K562 (cell line): ENCODE measurements at regions not wholly inside any gene's neighbourhood (a gene's known extent, or its start where the extent isn't known, plus 50 kb on each side); places are given as distances from the start of the nearest gene placed in this dataset.

Experiments
- ATAC-seq: fragments of 200-7000 bp; cut with Tn5 transposase; 3 replicates; pipeline ENCODE4 v1.9.1; 2020; ENCODE audit warnings: moderate library complexity
- BruUV-seq: library from RNA; stranded (reverse); fragments of 400-500 nt; replicated peaks from 2 replicates; lab custom pipeline; 2021; lab: Mats Ljungman, UMichigan
- CTCF ChIA-PET: fragments of 300-600 bp; formaldehyde crosslinking; extraction: SDS; loops from one replicate; lab custom pipeline; 2021; ENCODE audit warnings: low intra/inter-chr PET ratio; lab: Yijun Ruan, JAX
- POLR2A ChIA-PET: fragments of 300-600, 350-650 bp; sonication (Branson Sonifier 250); formaldehyde crosslinking; extraction: SDS; loops from one replicate; lab custom pipeline; 2021; ENCODE audit warnings: antibody characterized with exemption, inconsistent platforms; lab: Yijun Ruan, JAX
- DNase-seq, 4 experiments: peaks; one replicate each; pipeline versions ENCODE4 v3.0.0 to v3.0.0-alpha.2; 2011 to 2018; ENCODE audit warnings: low spot score in 3 of 4, mixed read lengths in 3 of 4; ENCODE audit errors: extremely low read depth in 1 of 4
- FAIRE-seq: peaks from 2 replicates; lab custom pipeline; 2011; peaks lifted over from hg19 to GRCh38; lab: Jason Lieb, UNC
- H2AFZ ChIP-seq: 2 replicates; pipeline ENCODE4 v1.6.0; 2011; ENCODE audit warnings: low read depth, low read length, control low read depth, inconsistent platforms
- H3K27ac ChIP-seq: fragments of 200-600 bp; 3 replicates; pipeline ENCODE4 v1.8.0; 2011; ENCODE audit warnings: low read depth, mild to moderate bottlenecking, control low read depth, inconsistent platforms, low read length, moderate library complexity, mixed read lengths; ENCODE audit errors: extremely low read depth
- H3K27me3 ChIP-seq, 2 experiments: fragments of 300-600 bp in 1 of 2; 2 replicates in 1 of 2; 3 replicates in 1 of 2; pipeline versions ENCODE4 v1.6.0 to v1.8.0; 2011; ENCODE audit warnings: inconsistent platforms in 2 of 2, low read length in 2 of 2, mild to moderate bottlenecking in 1 of 2, mixed read lengths in 1 of 2, moderate library complexity in 1 of 2; ENCODE audit not compliant: control insufficient read depth in 2 of 2, insufficient read depth in 2 of 2
- H3K36me3 ChIP-seq: fragments of 300-600 bp; 3 replicates; pipeline ENCODE4 v1.8.0; 2011; ENCODE audit warnings: mild to moderate bottlenecking, low read length, inconsistent platforms; ENCODE audit not compliant: control insufficient read depth, insufficient read depth
- H3K4me1 ChIP-seq, 2 experiments: fragments of 200-600 bp in 1 of 2; replicated peaks in 1 of 2; 2 replicates in 1 of 2; 3 replicates in 1 of 2; pipeline versions ENCODE4 v1.5.1 to v1.8.0; 2011; ENCODE audit warnings: inconsistent platforms in 2 of 2, low read length in 2 of 2, mild to moderate bottlenecking in 1 of 2, mixed read lengths in 1 of 2, moderate library complexity in 1 of 2; ENCODE audit not compliant: control insufficient read depth in 2 of 2, insufficient read depth in 2 of 2
- H3K4me2 ChIP-seq: 2 replicates; pipeline ENCODE4 v1.6.1; 2011; ENCODE audit warnings: low read length, control low read depth, inconsistent platforms, mixed read lengths; ENCODE audit not compliant: insufficient read depth
- H3K4me3 ChIP-seq: fragments of 200-600 bp; sonication (generic), shearing (Covaris generic); 2 replicates; pipeline ENCODE4 v1.5.1; 2016; ENCODE audit warnings: control low read depth, inconsistent platforms
- H3K79me2 ChIP-seq: fragments of 200-600 bp; 3 replicates; pipeline ENCODE4 v1.8.0; 2011; ENCODE audit warnings: low read length, inconsistent platforms; ENCODE audit not compliant: control insufficient read depth, insufficient read depth
- H3K9ac ChIP-seq, 2 experiments: 2 replicates each; pipeline versions ENCODE4 v1.6.0 to v1.6.1; 2011; ENCODE audit warnings: low read depth in 2 of 2, low read length in 2 of 2, control low read depth in 1 of 2, inconsistent platforms in 1 of 2, mild to moderate bottlenecking in 1 of 2, mixed read lengths in 1 of 2; ENCODE audit not compliant: insufficient read depth in 1 of 2
- H3K9me1 ChIP-seq: one replicate; pipeline ENCODE4 v1.6.0; 2011; ENCODE audit warnings: inconsistent platforms, mild to moderate bottlenecking, low read length, moderate library complexity; ENCODE audit not compliant: control insufficient read depth, insufficient read depth
- H3K9me3 ChIP-seq: replicated peaks from 2 replicates; pipeline ENCODE4 v1.5.1; 2011; ENCODE audit warnings: low read depth, low read length, inconsistent platforms; ENCODE audit not compliant: control insufficient read depth, insufficient read depth
- H4K20me1 ChIP-seq: replicated peaks from 2 replicates; pipeline ENCODE4 v1.6.1; 2011; ENCODE audit warnings: low read length, inconsistent platforms, mixed read lengths; ENCODE audit not compliant: control insufficient read depth, insufficient read depth
- ATF3 ChIP-seq, 2 experiments: fragments of 450-650 bp in 1 of 2; sonication (generic) in 1 of 2; formaldehyde crosslinking in 1 of 2; IDR thresholded peaks in 1 of 2; conservative IDR thresholded peaks in 1 of 2; 2 replicates each; pipeline versions ENCODE4 v1.6.1 to v1.8.1; 2016 to 2023; ENCODE audit warnings: mild to moderate bottlenecking in 2 of 2, moderate library complexity in 2 of 2, inconsistent platforms in 1 of 2, missing genetic modification reagents in 1 of 2
- FOXJ3 ChIP-seq: sonication (generic); formaldehyde crosslinking; IDR thresholded peaks from 2 replicates; pipeline ENCODE4 v1.4.0; 2020; ENCODE audit warnings: mild to moderate bottlenecking, missing genetic modification reagents
- GABPB2 ChIP-seq: fragments of 250-450 bp; sonication (Bioruptor Pico); conservative IDR thresholded peaks from 2 replicates; pipeline ENCODE4 v1.5.1; 2021; ENCODE audit warnings: mild to moderate bottlenecking
- HDAC8 ChIP-seq: fragments of 450-650 bp; IDR thresholded peaks from 2 replicates; pipeline ENCODE4 v1.6.1; 2016; ENCODE audit warnings: mild to moderate bottlenecking, missing genetic modification characterization, moderate library complexity, missing compliant biosample characterization
- MNT ChIP-seq, 2 experiments: fragments of 450-650 bp; conservative IDR thresholded peaks; 2 replicates each; pipeline ENCODE4 v1.6.1; 2017; ENCODE audit warnings: mild to moderate bottlenecking in 2 of 2, moderate library complexity in 2 of 2
- MTA3 ChIP-seq: fragments of 450-650 bp; formaldehyde crosslinking; IDR thresholded peaks from 2 replicates; pipeline ENCODE4 v1.6.1; 2017; ENCODE audit warnings: mild to moderate bottlenecking, borderline replicate concordance
- POLR2G ChIP-seq: fragments of 200-400 bp; formaldehyde crosslinking; IDR thresholded peaks from 2 replicates; pipeline ENCODE4 v1.6.1; 2017; ENCODE audit warnings: low read depth, mild to moderate bottlenecking, antibody characterized with exemption, low read length, moderate library complexity
- SAFB2 ChIP-seq: fragments of 200-400 bp; formaldehyde crosslinking; IDR thresholded peaks from 2 replicates; pipeline ENCODE4 v1.6.1; 2018; ENCODE audit warnings: borderline replicate concordance, low read length, low read depth, moderate library complexity; ENCODE audit not compliant: severe bottlenecking
- SFPQ ChIP-seq: fragments of 200-400 bp; formaldehyde crosslinking; IDR thresholded peaks from 2 replicates; pipeline ENCODE4 v1.6.1; 2017; ENCODE audit warnings: mild to moderate bottlenecking, low read depth, low read length, moderate library complexity
- SREBF1 ChIP-seq: fragments of 150-350 bp; IDR thresholded peaks from 2 replicates; pipeline ENCODE4 v1.6.1; 2014; ENCODE audit warnings: antibody characterized with exemption, low read depth, low read length, borderline replicate concordance
- TCF7 ChIP-seq: sonication (generic); IDR thresholded peaks from 2 replicates; pipeline ENCODE4 v1.6.1; 2016; ENCODE audit warnings: antibody characterized with exemption, borderline replicate concordance
- ZKSCAN8 ChIP-seq: fragments of 200-800 bp; sonication (Bioruptor generic); IDR thresholded peaks from 2 replicates; pipeline ENCODE4 v1.6.1; 2016; ENCODE audit warnings: missing genetic modification characterization, missing compliant biosample characterization
- ZNF354B ChIP-seq: fragments of 250-450 bp; sonication (Bioruptor Pico); IDR thresholded peaks from 2 replicates; pipeline ENCODE4 v1.4.0; 2020
- ZNF79 ChIP-seq: fragments of 250-450 bp; sonication (Bioruptor Pico); IDR thresholded peaks from 2 replicates; pipeline ENCODE4 v1.4.0; 2020; ENCODE audit warnings: low read depth, mild to moderate bottlenecking, moderate library complexity
- WGBS: fragments of 100-300 bp; shearing (Covaris generic); methylation state at CpG from one replicate; pipeline ENCODE4 v1.1.6; 2016; ENCODE audit warnings: low coverage, mixed read lengths; ENCODE audit not compliant: insufficient coverage; ENCODE audit errors: missing lambda C conversion rate; 5-methylcytosine and 5-hydroxymethylcytosine counted together
- in situ Hi-C: fragments of 300-500 bp; cut with MboI; formaldehyde crosslinking; loops from 4 replicates; pipeline ENCODE4 v1.15.0; 2018; ENCODE audit warnings: inconsistent platforms, mixed read lengths
- intact Hi-C: fragments of 100-400 bp; cut with micrococcal nuclease; formaldehyde crosslinking; loops from 2 replicates; pipeline ENCODE4 v1.14.2; 2022
- TF ChIP-seq, protein P1 (sequence below): fragments of 250-450 bp; sonication (Bioruptor Pico); IDR thresholded peaks from 2 replicates; pipeline ENCODE4 v1.5.0; 2021
- TF ChIP-seq, protein P2 (sequence below): IDR thresholded peaks from 3 replicates; pipeline ENCODE4 v1.6.1; 2011; ENCODE audit warnings: borderline replicate concordance, mild to moderate bottlenecking; ENCODE audit not compliant: insufficient read length, insufficient read depth

- Histone ChIP-seq H3K27me3 (no peaks in the 10 kb centered on the region), H3K9me3 (no peaks in the 10 kb centered on the region), H3K27ac (no peak overlapping the region), H3K4me3 (no peak overlapping the region), H3K4me2 (no peak overlapping the region), H3K79me2 (no peaks in the 10 kb centered on the region), H3K9me1 (no peaks in the 10 kb centered on the region), H3K36me3 (no peaks in the 10 kb centered on the region), H2AFZ (no peak overlapping the region), H4K20me1 (no peaks in the 10 kb centered on the region), H3K9ac (no peak overlapping the region), H3K4me1 (no peaks in the 10 kb centered on the region)
- ATAC-seq (no peak), DNase-seq (no peak), FAIRE-seq (no peak)
- POLR2A ChIA-PET: no interaction called here
- intact Hi-C loops: no loop called here
- CTCF ChIA-PET: no interaction called here
- in situ Hi-C loops: no loop called here
- no TSS peak for BruUV-seq
- 0% methylated on average over 1 of the region's 1 CpG for WGBS
- TF ChIP-seq FOXJ3 (no peak), ATF3 (IDR thresholded peaks at IDR 0.05) (no peak), ATF3 (CRISPR knock-in tag; conservative IDR thresholded peaks at IDR 0.05) (no peak), SAFB2 (no peak), TCF7 (no peak), HDAC8 (tag) (no peak), ZKSCAN8 (no peak), SREBF1 (no peak), SFPQ (no peak), GABPB2 (CRISPR knock-in tag) (no peak), ZNF79 (no peak), MNT (conservative IDR thresholded peaks at IDR 0.05) (no peak), ZNF354B (CRISPR knock-in tag) (no peak), MTA3 (no peak), POLR2G (no peak)
- TF ChIP-seq, protein P1, sequence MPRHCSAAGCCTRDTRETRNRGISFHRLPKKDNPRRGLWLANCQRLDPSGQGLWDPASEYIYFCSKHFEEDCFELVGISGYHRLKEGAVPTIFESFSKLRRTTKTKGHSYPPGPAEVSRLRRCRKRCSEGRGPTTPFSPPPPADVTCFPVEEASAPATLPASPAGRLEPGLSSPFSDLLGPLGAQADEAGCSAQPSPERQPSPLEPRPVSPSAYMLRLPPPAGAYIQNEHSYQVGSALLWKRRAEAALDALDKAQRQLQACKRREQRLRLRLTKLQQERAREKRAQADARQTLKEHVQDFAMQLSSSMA (CRISPR knock-in tag): no peak
- TF ChIP-seq, protein P2, sequence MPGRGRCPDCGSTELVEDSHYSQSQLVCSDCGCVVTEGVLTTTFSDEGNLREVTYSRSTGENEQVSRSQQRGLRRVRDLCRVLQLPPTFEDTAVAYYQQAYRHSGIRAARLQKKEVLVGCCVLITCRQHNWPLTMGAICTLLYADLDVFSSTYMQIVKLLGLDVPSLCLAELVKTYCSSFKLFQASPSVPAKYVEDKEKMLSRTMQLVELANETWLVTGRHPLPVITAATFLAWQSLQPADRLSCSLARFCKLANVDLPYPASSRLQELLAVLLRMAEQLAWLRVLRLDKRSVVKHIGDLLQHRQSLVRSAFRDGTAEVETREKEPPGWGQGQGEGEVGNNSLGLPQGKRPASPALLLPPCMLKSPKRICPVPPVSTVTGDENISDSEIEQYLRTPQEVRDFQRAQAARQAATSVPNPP: no peak
Measured at GRCh38 chr3:67898916-67899315, 244.5 kb upstream of the SUCLG2 start.
